HG02973 (cell line): ENCODE measurements at regions not wholly inside any gene's neighbourhood (a gene's known extent, or its start where the extent isn't known, plus 50 kb on each side); places are given as distances from the start of the nearest gene placed in this dataset.

Source experiments
- ATAC-seq: cut with Tn5 transposase; IDR thresholded peaks from one replicate; pipeline ENCODE4 v1.9.1; 2021; ENCODE audit warnings: moderate library complexity; ENCODE audit not compliant: unreplicated experiment

- no peak for ATAC-seq
These were observed 315.9 kb upstream of the TGFBR2 start for GRCh38 chr3:30290479-30290878.

DNA sequence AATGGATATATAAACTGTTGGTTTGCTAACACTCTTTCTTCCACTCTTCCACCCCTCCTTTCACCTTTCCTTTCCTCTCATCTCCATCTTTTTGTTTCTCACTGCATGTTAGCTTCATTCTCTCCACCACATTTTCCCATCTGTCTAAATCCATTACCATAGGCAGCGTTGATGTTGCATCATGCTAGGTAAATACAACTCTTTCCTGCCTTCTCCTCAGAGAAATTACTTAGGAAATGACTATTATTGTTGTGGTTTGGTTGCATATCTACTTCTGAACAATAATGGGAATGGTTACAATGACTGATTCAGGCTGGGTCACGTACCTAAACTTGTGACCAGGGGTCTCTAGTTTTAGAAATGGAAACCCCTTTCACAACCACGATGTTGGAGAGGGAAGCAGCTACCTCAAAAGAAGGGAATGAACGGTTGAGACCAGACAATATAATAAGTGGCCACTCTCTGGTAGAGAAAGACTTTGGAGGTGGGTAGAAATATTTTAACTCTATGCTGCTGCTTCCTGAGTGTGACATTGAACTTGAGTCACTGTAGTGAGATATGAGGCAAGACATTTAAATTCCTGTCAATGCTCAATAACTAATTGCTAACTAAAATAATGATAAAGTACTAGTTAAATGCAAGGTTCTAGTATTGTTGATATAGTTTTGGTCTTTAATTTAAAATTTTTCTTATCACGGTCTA is 314.1 kb upstream of the TGFBR2 start:
- ATAC-seq: no peak

DNA sequence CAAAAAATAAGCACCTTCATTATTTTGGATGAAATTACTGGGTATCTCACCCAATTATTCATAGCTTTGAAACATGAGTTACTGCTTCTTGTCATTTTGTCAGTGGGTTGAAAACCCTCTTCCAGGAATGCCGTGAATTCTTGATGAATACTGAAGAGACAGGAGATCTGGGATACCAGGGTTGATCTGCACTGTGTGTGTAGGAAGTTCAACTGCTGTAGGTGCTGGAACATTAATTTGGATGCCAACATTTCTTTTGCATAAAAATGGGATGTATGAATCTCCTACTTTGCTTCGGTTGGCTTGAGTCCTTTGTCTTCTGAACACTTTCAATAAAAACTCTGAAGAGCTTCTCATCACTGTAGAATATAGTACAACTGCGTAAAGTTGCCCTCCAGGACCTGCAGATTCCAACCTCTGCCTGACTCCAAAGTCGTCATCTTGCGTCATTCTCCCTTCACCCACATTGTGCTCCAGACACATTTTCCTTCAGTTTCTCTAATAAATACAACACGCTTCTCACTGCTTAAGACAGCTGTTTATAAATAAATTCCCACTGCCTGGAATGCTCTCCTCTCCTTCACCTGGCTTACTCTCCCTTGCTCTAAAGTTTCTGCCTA is 312.7 kb upstream of the TGFBR2 start:
- ATAC-seq: no peak

DNA sequence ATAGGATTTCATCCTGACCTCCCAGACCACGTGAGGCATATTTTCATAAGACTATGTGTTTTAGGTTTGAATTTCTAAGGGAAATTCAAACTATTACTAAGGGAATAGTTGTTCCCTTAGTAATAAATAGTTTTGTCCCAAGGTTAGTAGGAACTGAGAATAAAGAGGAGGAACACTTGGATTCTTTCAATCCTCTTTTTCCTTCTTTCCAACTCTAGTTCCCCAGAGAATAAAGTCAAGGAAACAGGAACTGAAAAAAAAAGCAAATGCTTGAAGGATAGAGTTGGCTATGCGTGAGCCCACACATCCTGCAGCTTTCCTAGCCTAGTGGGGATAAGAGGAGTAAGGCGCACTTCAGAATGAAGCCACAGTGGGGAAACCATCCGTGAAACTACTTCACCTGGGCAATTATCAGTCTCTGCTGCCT is 312.1 kb upstream of the TGFBR2 start:
- ATAC-seq: no peak

DNA sequence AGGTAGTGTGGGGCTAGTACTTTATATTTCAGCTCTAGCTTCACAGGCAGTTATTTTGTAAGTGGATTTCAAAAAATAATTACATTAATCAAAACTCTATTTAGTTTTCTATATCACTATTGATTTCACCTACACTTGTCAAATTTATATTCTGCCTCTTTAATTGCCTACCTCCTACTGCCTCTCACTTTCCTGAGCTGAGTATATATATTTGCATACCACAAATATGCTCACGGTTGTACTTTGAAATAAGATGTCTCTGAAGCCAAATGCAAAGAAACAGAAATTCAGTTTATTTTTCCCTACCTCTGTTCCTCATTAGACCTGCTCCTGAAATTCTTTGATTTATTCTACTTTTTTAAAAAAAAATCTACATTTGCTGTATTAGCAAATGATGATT is 309.3 kb upstream of the TGFBR2 start:
- ATAC-seq: no peak

DNA sequence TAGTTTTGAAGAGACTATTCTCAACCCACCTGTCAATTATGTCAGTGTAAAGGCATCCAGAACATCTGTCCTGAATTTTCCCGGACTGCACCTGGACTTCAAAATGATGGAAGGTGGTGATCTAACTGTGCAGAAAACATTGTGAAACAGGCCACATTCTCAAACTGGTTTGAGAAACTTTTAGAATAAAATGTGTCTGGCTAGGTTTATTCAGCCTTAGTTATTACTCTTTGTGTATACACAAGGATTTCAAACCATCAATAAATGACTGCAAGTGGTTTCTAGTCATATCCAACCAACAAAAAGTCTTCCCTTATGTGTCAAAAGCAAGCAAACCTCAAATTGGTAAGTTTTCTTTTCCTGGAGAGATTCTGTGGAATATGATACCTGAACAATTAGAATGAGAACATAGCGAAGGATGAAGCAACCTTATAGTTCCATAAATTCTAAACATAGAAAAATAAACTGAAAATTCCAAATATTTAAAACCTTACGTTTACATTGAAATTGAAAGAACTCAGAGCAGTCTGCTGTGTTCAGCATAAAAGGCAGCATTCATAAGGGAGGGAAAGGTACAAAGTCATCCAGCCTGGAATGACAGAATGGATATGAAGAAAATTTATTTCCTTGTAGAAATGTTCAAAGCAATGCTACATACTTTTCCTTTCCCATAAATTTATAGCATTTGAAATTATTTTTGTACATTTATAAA is 306.6 kb upstream of the TGFBR2 start:
- no peak for ATAC-seq

GRCh38 chr3:30300809-30301208 is 305.6 kb upstream of the TGFBR2 start:
- no peak for ATAC-seq

- no peak for ATAC-seq
These were observed 304.4 kb upstream of the TGFBR2 start for GRCh38 chr3:30302027-30302426.

DNA sequence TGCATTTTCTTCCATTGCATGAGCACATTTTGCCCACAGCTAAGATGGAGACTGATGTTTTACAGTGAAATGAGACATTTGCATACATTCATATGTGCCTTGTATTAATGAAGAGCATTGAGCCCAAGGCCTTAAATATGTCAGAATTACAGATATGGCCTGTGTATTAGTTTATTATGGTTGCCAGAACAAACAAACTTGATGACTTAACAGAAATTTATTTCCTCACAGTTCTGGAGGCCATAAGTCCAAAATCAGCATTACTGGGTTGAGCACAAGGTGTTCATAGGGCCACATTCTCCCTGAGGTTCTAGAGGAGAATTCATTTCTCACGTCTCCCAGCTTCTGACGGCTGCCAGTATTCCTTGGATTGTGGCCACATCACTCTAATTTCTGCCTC is 302.6 kb upstream of the TGFBR2 start:
- no peak for ATAC-seq

DNA sequence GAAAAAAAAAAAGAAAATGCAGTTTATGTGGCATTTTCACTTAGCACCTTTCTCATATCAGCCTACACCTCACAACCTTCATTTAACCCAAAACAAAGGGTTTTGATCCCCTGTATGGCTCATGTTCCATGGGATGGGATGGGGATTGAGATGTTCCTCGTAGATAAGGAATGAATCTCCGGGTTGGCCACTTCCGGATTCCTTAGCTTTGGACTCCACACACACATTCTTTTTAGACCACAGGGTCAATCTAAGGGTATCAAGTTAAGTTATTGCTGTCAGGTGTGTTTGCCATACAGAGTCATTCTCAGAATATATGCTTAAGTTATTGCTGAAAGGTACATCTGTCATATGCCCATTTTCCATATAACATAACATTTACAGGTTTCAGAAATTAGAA is 301.4 kb upstream of the TGFBR2 start:
- ATAC-seq: no peak

- ATAC-seq: no peak
These were observed 299.5 kb upstream of the TGFBR2 start for GRCh38 chr3:30306896-30307295.

DNA sequence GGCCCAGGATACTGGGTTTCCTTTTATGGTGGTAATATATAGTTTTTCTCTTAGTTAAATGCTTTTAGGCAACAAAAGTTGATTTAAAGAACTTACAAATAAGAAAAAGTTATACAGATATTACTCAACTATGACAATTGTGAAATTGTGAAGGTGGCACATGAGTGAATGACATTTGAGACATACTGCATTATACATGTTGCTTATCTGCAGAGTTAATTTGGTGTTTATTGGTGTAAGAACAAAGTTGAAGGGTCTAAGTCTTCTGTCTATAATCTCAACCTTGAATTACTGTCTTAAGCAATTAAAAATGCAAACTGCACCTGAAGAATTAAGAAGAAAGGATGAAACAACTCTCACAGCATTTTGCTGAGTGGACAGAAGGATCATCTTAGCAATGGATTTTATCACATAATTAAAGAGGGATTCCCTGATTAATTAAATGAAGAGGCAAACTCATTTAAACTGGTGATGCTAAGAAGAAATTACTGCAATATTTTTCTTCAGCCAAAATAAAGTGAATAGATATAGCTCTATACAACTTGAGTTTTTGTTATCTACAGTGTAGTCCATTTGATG is 298.9 kb upstream of the TGFBR2 start:
- ATAC-seq: no peak

DNA sequence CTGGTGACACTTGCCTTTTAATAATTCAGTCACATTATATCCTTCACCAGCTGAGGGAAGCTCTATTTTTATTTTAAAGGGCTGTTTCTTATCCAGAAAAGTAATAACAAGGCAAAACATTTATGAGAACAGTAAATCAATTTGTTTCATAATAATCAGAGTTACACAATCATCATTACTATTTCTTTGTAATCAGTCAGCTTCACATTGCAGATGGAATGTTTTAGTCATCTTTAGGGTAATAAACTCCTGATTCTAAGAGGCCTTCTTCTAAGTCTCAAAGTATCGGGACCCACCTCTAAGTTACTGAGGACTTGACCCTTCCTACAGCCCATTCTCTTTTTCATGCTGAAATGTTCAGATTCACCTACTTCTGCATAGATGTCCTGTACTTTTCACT is 298.3 kb upstream of the TGFBR2 start:
- no peak for ATAC-seq

- no peak for ATAC-seq
These were observed 296.1 kb upstream of the TGFBR2 start for GRCh38 chr3:30309961-30310954.

DNA sequence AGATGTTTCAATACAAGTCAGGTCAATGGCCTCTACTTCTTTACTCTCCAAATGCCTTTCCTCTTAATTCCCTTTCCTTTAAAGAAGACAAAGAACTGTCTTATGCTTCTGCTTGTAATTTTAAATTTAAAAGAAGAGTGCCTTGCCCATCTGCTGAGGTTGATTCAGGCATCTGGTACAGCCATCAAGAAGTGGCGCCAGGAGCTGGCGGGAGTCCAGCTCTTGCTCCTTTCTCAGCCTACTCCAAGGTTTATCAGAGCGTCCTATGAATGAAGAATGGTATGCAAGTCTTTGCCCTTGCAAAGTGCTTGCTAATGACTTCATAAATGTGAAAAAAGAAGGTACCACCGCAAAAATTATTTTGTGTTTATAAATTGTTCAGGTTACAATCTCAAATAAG is 294.6 kb upstream of the TGFBR2 start:
- ATAC-seq: no peak

DNA sequence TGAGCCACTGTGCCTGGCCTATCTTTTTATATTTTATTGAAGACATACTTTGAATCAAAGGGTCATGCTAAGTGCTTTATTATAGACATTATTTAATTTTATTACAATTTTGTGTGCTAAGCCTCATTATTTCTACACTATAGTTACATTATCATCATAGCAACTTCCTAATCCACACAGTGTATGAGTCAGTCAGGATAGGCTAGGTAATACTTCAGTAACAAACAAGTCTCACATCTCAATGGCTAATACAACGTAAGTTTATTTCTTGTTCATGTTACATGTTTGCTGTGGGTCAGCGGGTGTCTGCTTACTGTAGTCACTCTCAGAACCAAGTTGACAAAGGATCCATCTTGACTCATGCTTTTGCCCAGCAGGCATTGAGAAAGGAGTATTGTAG is 292.6 kb upstream of the TGFBR2 start:
- ATAC-seq: no peak

DNA sequence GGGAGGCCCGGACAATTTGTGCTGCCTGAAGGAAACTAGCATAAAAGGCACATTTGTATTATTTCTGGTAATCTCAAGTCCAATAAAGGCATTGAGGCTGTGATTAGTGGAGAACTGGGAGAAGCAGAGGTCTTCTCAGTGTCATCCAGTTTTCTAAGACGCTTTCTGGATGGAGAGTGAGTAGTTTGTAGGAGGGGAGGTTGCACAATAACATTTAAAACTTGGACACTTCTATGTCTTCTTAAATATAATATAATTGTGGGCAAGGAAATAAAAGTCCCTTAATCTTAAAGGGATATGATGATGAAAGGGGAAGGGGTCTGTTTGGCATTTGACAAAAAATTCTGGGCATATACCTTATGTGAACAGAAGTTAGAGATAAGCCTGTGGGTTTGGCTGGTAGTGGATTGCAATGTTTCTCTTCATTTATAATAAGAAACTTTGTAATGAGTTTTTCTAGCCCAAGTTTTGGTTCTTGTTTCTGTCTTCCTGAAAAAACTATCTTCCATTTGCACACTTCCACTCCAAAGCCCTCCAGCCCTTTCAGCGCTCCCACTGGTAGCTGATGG is 291.6 kb upstream of the TGFBR2 start:
- no peak for ATAC-seq

GRCh38 chr3:30315447-30315846 is 291.0 kb upstream of the TGFBR2 start:
- no peak for ATAC-seq

DNA sequence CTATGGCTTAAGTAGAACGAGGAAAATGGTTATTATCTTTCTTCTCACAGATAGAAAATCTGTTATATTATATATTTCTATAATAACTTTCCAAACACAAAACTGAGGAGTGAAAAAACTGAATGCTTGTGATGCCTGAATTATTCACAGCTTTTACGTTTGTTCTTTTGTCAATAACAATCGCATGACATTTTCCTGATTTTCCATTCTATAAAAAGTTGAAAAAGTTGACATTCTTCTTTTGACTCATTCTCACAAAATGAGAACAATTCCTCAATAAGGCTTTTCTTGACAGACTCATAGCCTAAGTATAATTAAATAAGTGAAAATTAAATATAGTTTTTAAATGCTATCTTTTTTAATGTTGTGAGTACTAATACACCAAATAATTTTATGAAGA is 288.8 kb upstream of the TGFBR2 start:
- no peak for ATAC-seq

- no peak for ATAC-seq
These were observed 288.3 kb upstream of the TGFBR2 start for GRCh38 chr3:30318110-30318509.
